ENCODE measurements at regions not wholly inside any gene's neighbourhood (a gene's known extent, or its start where the extent isn't known, plus 50 kb on each side); places are given as distances from the start of the nearest gene placed in this dataset.

GRCh38 chr5:141777711-141778110 is 95.7 kb upstream of the ARAP3 start:
- no peak for DNase-seq

GRCh38 chr5:141777130-141777529 is 95.1 kb upstream of the ARAP3 start:
- DNase-seq = no peak

GRCh38 chr5:141773779-141774562 is 91.9 kb upstream of the ARAP3 start:
- DNase-seq = no peak

- DNase-seq = no peak
Measured at GRCh38 chr5:141772281-141772680, 90.3 kb upstream of the ARAP3 start.

GRCh38 chr5:141771562-141771961 is 89.5 kb upstream of the ARAP3 start:
- no peak for DNase-seq

- DNase-seq = no peak
Measured at GRCh38 chr5:141771031-141771430, 89.0 kb upstream of the ARAP3 start.

GRCh38 chr5:141769671-141770070 is 87.6 kb upstream of the ARAP3 start:
- no peak for DNase-seq

GRCh38 chr5:141767671-141768070 is 85.6 kb upstream of the ARAP3 start:
- no peak for DNase-seq

GRCh38 chr5:141765896-141766551 is 84.0 kb upstream of the ARAP3 start:
- DNase-seq = no peak

GRCh38 chr5:141763541-141763940 is 81.5 kb upstream of the ARAP3 start:
- DNase-seq = no peak

GRCh38 chr5:141762790-141763368 is 80.8 kb upstream of the ARAP3 start:
- no peak for DNase-seq

- no peak for DNase-seq
Measured at GRCh38 chr5:141762316-141762715, 80.3 kb upstream of the ARAP3 start.

GRCh38 chr5:141760753-141761152 is 78.7 kb upstream of the ARAP3 start:
- DNase-seq = no peak

GRCh38 chr5:141760193-141760592 is 78.2 kb upstream of the ARAP3 start:
- no peak for DNase-seq

- DNase-seq = no peak
Measured at GRCh38 chr5:141758310-141758998, 76.4 kb upstream of the ARAP3 start.

GRCh38 chr5:141757402-141757801 is 75.4 kb upstream of the ARAP3 start:
- no peak for DNase-seq

- DNase-seq = no peak
Measured at GRCh38 chr5:141756196-141756595, 74.2 kb upstream of the ARAP3 start.

- no peak for DNase-seq
Measured at GRCh38 chr5:141753971-141754713, 72.1 kb upstream of the ARAP3 start.

GRCh38 chr5:141753143-141753970 is 71.3 kb upstream of the ARAP3 start:
- DNase-seq = no peak

- DNase-seq = peak in 1 of 2 experiments; percentile 14
Measured at GRCh38 chr5:141747152-141748141, 65.4 kb upstream of the ARAP3 start.

- no peak for DNase-seq
Measured at GRCh38 chr5:141746395-141746794, 64.4 kb upstream of the ARAP3 start.

All from NCI-H1930 (cell line).